NCI-H187 (cell line): ENCODE measurements at regions not wholly inside any gene's neighbourhood (a gene's known extent, or its start where the extent isn't known, plus 50 kb on each side); places are given as distances from the start of the nearest gene placed in this dataset.

Source experiments
- DNase-seq, 2 experiments: peaks; one replicate each; lab custom pipeline; 2025; lab: John Stamatoyannopoulos, UW

DNA sequence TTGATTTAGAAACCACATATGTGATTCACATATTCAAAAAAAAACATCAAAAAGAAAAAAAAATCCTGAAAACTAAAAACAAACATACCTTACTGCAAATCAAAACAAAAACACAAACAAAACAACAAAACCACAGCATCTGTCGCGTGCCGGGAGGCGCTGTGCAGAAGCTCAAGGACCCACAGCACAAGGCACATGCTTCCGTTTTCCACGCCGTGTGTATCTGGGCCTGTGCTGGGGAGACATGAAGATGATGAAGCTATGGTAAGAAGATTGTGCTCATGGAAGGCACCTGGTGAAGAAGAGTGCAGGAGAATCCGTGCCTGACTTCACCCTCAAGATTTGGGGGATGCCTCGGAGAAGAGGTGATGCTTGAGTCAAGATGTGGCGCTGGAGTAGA lies 788.9 kb upstream of the ARRDC4 start:
- DNase-seq, result no peak

DNA sequence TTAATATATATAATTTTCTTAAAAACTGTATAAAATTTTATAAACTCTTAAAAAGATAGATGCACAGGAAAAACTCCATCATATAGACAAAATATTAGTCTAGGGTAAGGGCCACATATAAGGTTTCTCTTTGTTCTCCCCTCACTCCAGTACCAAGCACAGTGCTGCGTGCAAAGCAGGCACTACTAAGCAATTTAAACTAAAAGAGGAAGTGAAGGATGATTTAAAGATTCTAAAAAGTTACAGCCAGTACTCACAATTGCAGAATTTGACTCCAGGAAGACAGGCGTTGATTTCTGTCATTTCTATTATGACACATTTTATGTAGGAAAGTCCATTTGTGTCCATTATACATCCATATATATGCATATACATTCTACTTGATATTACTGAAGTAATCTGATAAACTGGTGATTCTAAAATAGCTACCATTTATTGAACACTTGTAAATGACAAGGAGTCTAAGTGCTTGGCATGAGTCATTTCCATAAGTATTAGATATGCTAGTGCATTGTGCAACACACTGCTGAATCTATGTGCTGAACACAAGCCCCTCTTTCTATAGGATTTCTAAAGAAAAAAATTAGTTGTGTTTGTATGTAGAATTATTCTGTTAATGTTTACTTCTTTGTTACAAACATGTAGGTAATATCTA lies 785.5 kb upstream of the ARRDC4 start:
- DNase-seq, result no peak

DNA sequence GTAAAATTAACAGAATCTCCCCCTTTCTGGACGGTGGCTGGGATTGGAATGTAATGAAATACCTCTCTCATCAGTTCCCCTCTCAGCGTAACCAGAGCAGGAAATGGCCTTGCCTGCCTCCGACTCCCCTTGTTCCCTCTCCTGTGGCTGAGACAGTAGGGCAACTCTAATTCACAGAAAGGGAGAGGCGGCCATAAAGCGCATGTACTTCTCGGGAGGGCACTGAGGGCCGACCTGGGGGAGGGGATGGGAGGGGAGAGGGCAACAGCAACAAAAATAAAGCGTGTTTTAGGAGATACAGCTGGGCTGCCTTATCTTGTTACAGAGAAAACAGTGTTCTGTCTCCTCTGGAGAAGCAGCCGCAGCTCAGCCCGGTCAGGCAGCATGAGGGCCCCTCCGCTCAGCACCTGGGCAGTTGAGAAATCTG lies 783.3 kb upstream of the ARRDC4 start:
- DNase-seq, result no peak

GRCh38 chr15:97182581-97182980 lies 777.9 kb upstream of the ARRDC4 start:
- DNase-seq, result no peak

DNA sequence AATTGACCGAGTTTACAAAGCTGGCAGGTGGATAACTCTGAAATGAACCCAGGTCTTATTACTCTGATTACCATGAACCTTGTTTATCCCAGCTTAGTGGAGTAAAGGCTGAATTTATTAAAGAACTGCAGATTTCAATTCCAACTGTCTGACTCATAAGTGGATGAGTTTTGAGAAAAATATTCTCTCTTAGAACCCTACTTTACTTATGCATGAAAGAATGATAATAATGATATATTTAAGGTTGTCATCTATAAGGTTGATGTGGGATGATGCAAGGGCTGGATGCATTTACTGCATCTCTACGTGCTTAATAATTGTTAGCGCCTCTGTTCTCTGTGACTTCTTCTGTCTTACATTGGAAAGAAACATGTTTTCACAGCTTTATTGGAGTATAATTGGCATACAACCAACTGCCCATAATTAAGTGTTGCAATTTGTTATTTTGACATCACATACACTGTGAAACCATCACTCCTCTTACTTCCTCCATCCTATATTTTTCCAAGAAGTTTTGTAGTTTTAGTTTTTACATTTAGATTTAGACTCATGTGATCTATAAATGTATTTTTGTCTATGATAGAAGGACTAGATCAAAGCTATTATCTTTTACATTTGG lies 771.2 kb upstream of the ARRDC4 start:
- DNase-seq, result no peak

DNA sequence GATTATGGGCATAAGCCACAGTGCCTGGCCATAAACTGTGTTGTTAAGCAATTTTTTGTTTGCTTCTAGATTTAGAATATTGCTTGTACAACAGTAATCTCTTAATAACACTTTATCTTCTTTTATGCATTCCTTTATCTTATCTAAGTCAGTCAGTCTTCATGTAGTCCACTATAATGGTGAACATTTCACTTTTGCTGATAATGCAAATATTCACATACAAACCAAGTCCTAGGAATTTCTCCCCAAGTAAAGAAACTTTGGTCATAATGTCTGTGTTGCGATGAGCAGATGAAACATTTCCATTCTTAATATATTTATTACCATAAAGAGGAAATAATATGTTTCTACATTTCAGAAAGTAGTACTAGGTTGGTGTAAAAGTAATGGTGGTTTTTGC lies 765.8 kb upstream of the ARRDC4 start:
- DNase-seq, result no peak

GRCh38 chr15:97196048-97197014 lies 764.2 kb upstream of the ARRDC4 start:
- DNase-seq, result no peak

GRCh38 chr15:97199393-97200051 lies 761.0 kb upstream of the ARRDC4 start:
- no peak for DNase-seq

- no peak for DNase-seq
These were observed 760.3 kb upstream of the ARRDC4 start for GRCh38 chr15:97200161-97200560.

GRCh38 chr15:97210277-97210676 lies 750.2 kb upstream of the ARRDC4 start:
- no peak for DNase-seq

- DNase-seq, result no peak
These were observed 744.9 kb upstream of the ARRDC4 start for GRCh38 chr15:97215629-97216028.

DNA sequence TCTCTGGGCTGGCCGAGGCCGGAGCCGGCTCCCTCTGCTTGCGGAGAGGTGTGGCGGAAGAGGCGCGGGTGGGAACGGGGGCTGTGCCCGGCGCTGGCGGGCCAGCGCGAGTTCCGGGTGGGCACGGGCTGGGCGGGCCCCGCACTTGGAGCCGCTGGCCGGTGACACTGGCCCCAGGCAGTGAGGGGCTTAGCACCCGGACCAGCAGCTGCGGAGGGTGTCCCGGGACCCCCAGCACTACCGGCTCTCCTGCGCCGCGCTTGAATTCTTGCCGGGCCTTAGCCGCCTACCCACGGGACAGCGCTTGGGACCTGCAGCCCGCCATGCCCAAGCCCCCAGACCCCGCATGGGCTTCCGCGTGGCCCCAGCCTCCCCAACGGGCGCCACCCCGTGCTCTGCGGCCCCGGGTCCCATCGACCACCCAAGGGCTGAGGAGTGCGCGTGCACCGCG lies 736.3 kb upstream of the ARRDC4 start:
- no peak for DNase-seq

DNA sequence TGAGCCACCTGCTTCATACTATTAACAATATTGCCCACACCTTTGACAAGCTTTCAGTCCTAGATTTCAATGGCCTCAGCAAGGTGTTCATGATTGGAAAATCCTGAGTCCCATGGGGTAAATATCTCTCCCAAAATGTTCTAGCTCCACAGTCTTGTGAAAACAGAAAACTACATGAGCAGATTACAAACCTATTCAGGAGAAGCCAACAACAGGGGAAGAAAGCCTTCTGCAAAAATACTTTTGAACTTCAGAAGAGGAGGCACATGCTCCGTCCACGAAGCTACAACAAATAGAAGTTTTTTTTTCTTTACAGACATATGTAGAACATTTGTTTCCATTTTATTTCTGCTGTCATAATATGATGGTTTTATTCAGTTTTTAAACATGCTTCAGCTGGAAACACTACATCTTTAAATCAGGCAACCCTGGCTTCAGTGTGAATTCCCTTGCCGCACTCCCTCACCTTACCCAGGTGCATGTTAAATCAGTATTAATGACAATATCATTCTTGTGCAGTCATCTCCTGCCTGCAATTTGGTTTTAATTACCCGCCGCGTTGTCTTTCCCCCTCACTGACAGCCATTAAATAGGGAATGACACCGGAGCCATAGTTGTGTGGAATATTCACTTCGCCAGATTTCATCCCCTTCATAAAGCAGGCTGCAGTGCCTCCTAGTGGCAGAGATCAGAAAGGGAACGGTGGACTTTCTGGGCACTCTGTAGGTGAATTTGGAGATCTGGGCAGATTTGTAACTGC lies 725.5 kb upstream of the ARRDC4 start:
- peak; percentile 36 to 51 for DNase-seq

DNA sequence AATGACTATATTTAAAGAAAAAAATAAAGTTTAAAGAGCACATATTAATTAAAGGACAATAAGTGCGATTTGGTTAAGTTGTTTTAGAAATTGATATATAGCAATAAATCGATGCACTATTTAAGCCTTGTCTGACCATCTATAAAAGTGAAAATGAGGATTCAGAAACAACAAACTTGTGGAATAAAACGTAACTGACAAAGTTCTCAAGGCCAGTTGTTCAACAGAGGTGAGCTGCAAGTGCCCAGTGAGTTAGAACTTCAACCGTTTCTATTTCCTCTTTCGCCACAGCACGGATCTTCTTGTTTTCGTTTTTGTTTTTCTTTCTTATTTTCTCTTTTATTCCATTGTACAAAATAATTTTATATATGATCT lies 724.9 kb upstream of the ARRDC4 start:
- no peak for DNase-seq

DNA sequence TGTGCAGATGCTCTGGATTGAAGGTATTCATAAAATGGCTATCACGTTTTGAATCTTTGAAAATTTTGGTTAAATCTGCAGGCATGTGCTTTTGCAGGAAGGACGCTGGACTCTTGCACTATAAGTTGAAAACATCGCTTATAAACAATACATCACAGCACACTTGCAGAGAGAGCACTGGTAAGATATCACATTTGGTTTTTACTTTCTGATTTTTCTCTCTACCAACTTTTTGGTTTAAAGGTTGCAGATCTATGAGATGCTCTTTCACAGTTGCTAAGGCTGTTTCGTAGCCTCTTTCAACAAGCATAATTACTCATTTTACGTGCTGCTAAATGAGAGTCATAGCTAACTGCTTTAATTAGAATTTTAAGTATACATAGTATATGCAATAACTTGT lies 724.4 kb upstream of the ARRDC4 start:
- no peak for DNase-seq

GRCh38 chr15:97237160-97237559 lies 723.3 kb upstream of the ARRDC4 start:
- no peak for DNase-seq

GRCh38 chr15:97248376-97248775 lies 712.1 kb upstream of the ARRDC4 start:
- no peak for DNase-seq

DNA sequence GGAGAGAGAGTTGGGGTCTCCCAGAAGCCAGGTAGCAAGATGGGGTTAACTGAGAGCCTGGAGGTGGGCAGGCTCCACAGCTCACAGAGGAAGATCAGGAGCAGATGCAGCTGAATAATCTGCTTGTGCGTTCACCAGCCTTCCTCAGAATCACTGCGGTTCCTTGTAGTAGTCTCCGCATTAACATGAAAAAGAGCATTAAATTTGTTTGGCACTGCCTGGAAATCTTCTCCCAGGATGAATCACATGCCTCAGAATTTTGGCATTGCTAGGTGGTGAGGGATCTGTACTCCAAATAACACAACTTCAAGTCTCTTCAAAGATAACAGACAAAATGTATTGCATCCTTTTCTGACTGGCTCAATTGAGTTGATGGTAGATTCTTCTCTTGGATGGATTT lies 700.6 kb upstream of the ARRDC4 start:
- DNase-seq, result no peak

GRCh38 chr15:97301166-97301565 lies 659.3 kb upstream of the ARRDC4 start:
- no peak for DNase-seq

DNA sequence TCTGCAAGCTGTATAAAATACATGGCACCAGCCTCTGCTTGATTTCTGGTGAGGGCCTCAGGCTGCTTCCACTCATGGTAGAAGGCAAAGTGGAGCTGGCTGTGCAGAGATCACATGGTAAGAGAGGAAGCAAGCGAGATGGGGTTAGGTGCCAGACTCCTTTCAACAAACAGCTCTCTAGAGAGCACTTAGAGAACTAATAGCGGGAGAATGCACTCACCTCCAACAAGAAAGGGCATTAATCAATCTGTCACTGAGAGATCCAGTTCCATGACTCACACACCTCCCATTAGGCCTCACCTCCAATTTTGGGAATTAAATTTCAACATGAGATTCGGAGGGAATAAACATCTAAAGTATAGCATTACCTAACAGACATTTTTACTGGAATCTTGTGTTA lies 644.1 kb upstream of the ARRDC4 start:
- no peak for DNase-seq

- DNase-seq, result no peak
These were observed 643.3 kb upstream of the ARRDC4 start for GRCh38 chr15:97317163-97317562.

DNA sequence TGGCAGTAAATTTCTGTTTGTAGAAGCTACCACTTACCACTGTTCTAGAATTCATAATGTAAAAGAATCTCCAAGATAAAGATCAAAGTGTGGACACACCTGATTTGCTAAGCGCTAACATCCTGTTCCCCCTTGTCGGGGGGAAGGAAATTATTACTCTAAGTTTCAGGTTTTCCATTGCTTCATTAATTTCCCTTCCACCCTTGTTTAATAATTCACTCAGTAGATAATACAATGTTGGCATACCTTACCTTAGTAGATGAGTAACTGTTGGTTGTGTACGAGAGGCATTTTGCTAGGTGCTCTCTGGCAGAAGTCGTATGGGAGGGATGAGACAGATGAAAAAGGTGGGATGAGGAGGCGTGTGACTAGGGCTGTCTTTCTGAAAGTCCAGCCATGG lies 641.2 kb upstream of the ARRDC4 start:
- DNase-seq, result no peak
